WERI-Rb-1 (cell line): ENCODE measurements at regions not wholly inside any gene's neighbourhood (a gene's known extent, or its start where the extent isn't known, plus 50 kb on each side); places are given as distances from the start of the nearest gene placed in this dataset.

Experiments
- DNase-seq: peaks from one replicate; pipeline ENCODE4 v3.0.0-alpha.2; 2020
- H3K27ac ChIP-seq: fragments of 250-450 bp; sonication (Bioruptor Pico); 2 replicates; pipeline ENCODE4 v1.5.1; 2020; ENCODE audit warnings: mild to moderate bottlenecking, moderate library complexity
- H3K27me3 ChIP-seq: fragments of 250-450 bp; sonication (Bioruptor Pico); 2 replicates; pipeline ENCODE4 v1.5.1; 2021; ENCODE audit warnings: mild to moderate bottlenecking, low read depth, moderate library complexity; ENCODE audit not compliant: insufficient read depth, severe bottlenecking
- H3K36me3 ChIP-seq: fragments of 250-450 bp; sonication (Bioruptor Pico); 2 replicates; pipeline ENCODE4 v1.5.1; 2020; ENCODE audit warnings: mild to moderate bottlenecking, moderate library complexity
- H3K4me3 ChIP-seq: 2 replicates; pipeline ENCODE4 v1.5.1; 2011; ENCODE audit warnings: low read depth, mild to moderate bottlenecking, control low read depth, low read length
- H3K9me3 ChIP-seq: fragments of 250-450 bp; sonication (Bioruptor Pico); 2 replicates; pipeline ENCODE4 v1.5.1; 2021; ENCODE audit warnings: mild to moderate bottlenecking, moderate library complexity; ENCODE audit not compliant: severe bottlenecking
- TF ChIP-seq, protein P1 (sequence below): IDR thresholded peaks from 2 replicates; pipeline ENCODE4 v1.5.1; 2011; ENCODE audit warnings: low read depth, mild to moderate bottlenecking, control low read depth, inconsistent platforms, low read length

DNA sequence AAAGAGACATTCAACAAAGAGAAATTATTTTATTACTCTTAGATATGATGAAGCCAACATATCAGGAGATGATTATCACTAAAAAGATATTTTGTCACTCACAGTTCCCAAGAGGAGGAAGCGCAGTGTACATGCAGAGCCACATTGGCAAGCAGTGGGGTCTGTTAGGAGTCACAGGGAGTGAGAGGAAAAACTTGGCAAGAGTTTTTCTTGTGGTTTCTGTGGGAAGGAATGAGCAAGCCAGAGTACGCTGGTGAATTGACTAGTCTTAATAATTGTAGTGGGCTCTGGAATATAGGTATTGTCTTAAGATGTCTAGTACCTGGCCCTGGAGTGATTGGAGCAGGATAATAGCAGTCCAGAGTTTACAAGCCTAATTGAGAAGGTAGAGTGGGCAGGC, 1095.2 kb downstream of the GRIK2 start:
- DNase-seq, result no peak
- no peak overlapping the region for H3K27ac ChIP-seq
- H3K4me3 ChIP-seq, result no peak overlapping the region
- H3K36me3 ChIP-seq, result no peaks in the 10 kb centered on the region
- TF ChIP-seq, protein P1, sequence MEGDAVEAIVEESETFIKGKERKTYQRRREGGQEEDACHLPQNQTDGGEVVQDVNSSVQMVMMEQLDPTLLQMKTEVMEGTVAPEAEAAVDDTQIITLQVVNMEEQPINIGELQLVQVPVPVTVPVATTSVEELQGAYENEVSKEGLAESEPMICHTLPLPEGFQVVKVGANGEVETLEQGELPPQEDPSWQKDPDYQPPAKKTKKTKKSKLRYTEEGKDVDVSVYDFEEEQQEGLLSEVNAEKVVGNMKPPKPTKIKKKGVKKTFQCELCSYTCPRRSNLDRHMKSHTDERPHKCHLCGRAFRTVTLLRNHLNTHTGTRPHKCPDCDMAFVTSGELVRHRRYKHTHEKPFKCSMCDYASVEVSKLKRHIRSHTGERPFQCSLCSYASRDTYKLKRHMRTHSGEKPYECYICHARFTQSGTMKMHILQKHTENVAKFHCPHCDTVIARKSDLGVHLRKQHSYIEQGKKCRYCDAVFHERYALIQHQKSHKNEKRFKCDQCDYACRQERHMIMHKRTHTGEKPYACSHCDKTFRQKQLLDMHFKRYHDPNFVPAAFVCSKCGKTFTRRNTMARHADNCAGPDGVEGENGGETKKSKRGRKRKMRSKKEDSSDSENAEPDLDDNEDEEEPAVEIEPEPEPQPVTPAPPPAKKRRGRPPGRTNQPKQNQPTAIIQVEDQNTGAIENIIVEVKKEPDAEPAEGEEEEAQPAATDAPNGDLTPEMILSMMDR, result no peak
- H3K9me3 ChIP-seq, result no peaks in the 10 kb centered on the region
- H3K27me3 ChIP-seq, result no peaks in the 10 kb centered on the region

DNA sequence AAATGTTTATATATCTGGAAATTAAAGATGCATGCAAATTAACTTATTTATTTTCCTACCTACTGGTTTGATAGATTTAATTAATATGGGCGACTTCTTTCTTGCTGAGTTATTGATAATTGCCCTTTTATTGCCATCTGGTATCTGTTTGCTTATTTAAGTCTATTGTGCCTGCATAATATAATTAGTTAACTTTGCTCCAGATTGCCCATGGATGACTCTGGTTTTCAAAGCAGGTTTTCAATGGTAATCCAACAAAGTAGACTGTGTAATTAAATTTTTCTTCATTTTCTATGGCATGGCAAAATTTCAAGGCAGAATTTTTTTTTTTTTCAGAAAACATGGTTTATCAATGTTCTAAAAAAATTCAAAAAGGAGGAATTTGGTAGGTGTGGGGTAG, 1092.0 kb downstream of the GRIK2 start:
- no peak overlapping the region for H3K27ac ChIP-seq
- H3K4me3 ChIP-seq, result no peak overlapping the region
- DNase-seq, result no peak
- no peaks in the 10 kb centered on the region for H3K27me3 ChIP-seq
- no peaks in the 10 kb centered on the region for H3K9me3 ChIP-seq
- no peaks in the 10 kb centered on the region for H3K36me3 ChIP-seq
- TF ChIP-seq, protein P1, result no peak

DNA sequence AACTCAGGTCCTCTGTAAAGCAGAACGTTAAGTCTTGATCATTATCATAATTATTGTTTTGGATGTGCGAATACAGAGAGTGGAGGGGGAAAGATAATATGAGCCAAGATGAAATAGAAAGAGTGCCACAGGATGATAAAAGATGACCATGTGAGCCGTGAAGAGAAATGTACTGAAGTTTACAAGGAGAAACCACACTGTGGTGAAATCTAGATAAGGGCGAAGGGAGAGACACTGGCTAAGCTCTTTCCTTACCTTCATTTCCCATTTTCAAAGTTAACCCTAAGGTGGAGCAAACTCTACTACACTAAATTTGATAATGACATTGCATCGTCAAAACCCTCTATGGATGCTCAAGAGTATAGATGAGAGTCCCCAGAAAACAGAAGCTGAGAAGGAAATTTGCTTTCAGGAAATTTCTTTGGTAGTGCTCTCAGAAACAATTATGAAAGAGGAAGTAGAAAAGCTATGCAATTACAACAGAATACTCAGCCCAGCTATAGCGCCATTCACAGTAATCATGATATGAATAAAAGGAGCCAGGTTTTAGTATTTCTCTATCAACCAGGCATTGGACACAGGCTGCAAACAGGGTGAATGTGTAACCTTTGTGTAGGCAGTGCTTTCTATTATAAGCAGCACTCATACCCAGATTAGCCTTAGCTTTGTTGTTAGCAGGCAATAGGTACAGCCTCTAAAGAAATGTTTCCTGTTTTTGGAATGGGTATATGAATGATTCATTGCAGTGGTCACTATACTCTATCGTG, 1080.7 kb downstream of the GRIK2 start:
- H3K27me3 ChIP-seq, result no peaks in the 10 kb centered on the region
- TF ChIP-seq, protein P1, result no peak
- no peaks in the 10 kb centered on the region for H3K9me3 ChIP-seq
- DNase-seq, result no peak
- H3K36me3 ChIP-seq, result no peaks in the 10 kb centered on the region
- H3K27ac ChIP-seq, result no peak overlapping the region
- H3K4me3 ChIP-seq, result no peak overlapping the region

DNA sequence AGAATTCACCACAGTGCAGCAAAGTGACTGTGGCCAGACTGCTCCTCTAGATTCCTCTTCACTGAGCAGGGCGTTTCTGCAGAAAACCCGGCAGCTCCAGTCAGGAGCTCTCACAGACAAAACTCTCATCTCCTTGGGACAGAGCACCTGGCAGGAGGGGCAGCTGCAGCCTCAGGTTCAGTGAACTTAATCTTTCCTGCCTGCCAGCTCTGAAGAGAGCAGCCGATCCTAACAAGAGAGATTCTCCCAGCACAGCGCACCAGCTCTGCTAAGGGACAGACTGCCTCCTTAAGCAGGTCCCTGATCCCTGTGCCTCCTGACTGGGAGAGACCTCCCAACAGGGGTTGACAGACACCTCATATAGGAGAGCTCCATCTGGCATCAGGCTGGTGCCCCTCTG, 1065.5 kb downstream of the GRIK2 start:
- peak; percentile 40 for DNase-seq
- H3K27ac ChIP-seq, result no peak overlapping the region
- TF ChIP-seq, protein P1, result no peak
- no peaks in the 10 kb centered on the region for H3K27me3 ChIP-seq
- no peak overlapping the region; the same call in 1 of the 2 replicates for H3K4me3 ChIP-seq
- no peaks in the 10 kb centered on the region for H3K36me3 ChIP-seq
- H3K9me3 ChIP-seq, result no peaks in the 10 kb centered on the region

DNA sequence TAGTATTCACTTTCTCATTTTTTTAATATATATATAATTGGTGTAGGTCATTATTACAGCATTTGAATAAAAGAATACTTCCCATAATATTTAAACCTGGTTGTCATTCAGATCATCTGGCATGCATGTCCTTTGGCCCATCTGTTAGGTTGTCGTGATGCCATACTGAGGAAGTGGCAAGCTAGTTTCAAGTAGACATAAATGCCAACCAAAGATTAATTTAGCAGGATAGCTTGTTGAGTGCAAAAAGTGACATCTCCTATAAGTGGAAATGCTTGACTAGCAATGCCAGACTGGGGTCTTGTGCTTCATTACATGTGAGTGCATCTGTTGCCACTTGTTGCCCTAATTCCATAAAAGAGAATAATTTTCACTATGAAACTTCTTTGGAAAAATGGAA, 1044.7 kb downstream of the GRIK2 start:
- DNase-seq, result no peak
- Histone ChIP-seq H3K36me3 (no peaks in the 10 kb centered on the region), H3K27me3 (no peaks in the 10 kb centered on the region), H3K9me3 (no peaks in the 10 kb centered on the region), H3K4me3 (no peak overlapping the region), H3K27ac (no peak overlapping the region)
- TF ChIP-seq, protein P1, result no peak
